Loucy (cell line): ENCODE measurements at regions not wholly inside any gene's neighbourhood (a gene's known extent, or its start where the extent isn't known, plus 50 kb on each side); places are given as distances from the start of the nearest gene placed in this dataset.

Source experiments
- EZH2phosphoT487 ChIP-seq: fragments of 200-600 bp; IDR thresholded peaks from 2 replicates; pipeline ENCODE4 v1.6.1; 2018; ENCODE audit warnings: antibody characterized with exemption, mild to moderate bottlenecking, moderate library complexity, borderline replicate concordance
- TF ChIP-seq, protein P1 (sequence below): fragments of 200-600 bp; sonication (generic); conservative IDR thresholded peaks from 2 replicates; pipeline ENCODE4 v1.5.1; 2014; ENCODE audit warnings: mild to moderate bottlenecking, antibody characterized with exemption, low read length

DNA sequence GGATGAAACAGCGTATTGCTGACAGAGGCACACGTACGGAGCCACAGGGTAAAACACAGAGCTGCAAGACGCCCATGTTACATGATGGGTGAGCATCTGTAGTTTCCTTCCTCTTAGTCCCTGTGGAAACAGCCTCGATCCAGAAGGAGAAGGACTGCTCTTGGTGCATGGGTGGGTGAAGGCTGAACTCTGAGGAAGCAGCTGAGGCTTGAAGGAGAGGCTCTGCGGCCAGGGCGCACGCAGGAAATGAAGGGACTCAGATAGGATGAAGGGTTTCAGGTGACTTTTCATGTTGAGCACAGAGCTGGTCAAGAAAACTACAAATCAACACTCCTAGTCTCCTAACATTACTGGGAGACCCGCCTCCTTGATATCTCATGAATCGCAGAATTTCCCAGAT is 65.7 kb upstream of the ADA2 start:
- TF ChIP-seq, protein P1, sequence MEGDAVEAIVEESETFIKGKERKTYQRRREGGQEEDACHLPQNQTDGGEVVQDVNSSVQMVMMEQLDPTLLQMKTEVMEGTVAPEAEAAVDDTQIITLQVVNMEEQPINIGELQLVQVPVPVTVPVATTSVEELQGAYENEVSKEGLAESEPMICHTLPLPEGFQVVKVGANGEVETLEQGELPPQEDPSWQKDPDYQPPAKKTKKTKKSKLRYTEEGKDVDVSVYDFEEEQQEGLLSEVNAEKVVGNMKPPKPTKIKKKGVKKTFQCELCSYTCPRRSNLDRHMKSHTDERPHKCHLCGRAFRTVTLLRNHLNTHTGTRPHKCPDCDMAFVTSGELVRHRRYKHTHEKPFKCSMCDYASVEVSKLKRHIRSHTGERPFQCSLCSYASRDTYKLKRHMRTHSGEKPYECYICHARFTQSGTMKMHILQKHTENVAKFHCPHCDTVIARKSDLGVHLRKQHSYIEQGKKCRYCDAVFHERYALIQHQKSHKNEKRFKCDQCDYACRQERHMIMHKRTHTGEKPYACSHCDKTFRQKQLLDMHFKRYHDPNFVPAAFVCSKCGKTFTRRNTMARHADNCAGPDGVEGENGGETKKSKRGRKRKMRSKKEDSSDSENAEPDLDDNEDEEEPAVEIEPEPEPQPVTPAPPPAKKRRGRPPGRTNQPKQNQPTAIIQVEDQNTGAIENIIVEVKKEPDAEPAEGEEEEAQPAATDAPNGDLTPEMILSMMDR = no peak
- no peak for TF ChIP-seq EZH2phosphoT487
